SU-DHL-6 (cell line): ENCODE measurements at regions not wholly inside any gene's neighbourhood (a gene's known extent, or its start where the extent isn't known, plus 50 kb on each side); places are given as distances from the start of the nearest gene placed in this dataset.

ENCODE experiments used
- H2AFZ ChIP-seq: fragments of 200-600 bp; sonication (generic); 2 replicates; pipeline ENCODE4 v1.6.1; 2014; ENCODE audit warnings: low read depth, mild to moderate bottlenecking, moderate library complexity, mixed read lengths, antibody characterized with exemption, low read length; ENCODE audit not compliant: severe bottlenecking
- H3F3A ChIP-seq: fragments of 200-600 bp; shearing (Covaris generic); 2 replicates; pipeline ENCODE4 v1.6.0; 2016; ENCODE audit warnings: antibody characterized with exemption, mild to moderate bottlenecking; ENCODE audit not compliant: insufficient read depth
- H3K27ac ChIP-seq: fragments of 200-600 bp; sonication (generic); 2 replicates; pipeline ENCODE4 v1.5.1; 2016; ENCODE audit warnings: low read depth, mild to moderate bottlenecking, low read length, moderate library complexity, mixed read lengths
- H3K27me3 ChIP-seq: fragments of 200-600 bp; sonication (generic), shearing (Covaris generic); 2 replicates; pipeline ENCODE4 v1.6.0; 2014; ENCODE audit warnings: mild to moderate bottlenecking, low read length
- H3K36me3 ChIP-seq: fragments of 200-600 bp; sonication (generic); 2 replicates; pipeline ENCODE4 v1.6.1; 2014; ENCODE audit warnings: mild to moderate bottlenecking, low read length, mixed read lengths
- H3K4me2 ChIP-seq: fragments of 300-600, 200-600 bp; shearing (Covaris generic), sonication (generic); 2 replicates; pipeline ENCODE4 v1.6.0; 2014; ENCODE audit warnings: low read length, low read depth, mild to moderate bottlenecking; ENCODE audit not compliant: poor library complexity, severe bottlenecking
- H3K4me3 ChIP-seq: fragments of 200-600 bp; sonication (generic); 2 replicates; pipeline ENCODE4 v1.5.1; 2014; ENCODE audit warnings: antibody characterized with exemption, low read length, mild to moderate bottlenecking, mixed read lengths; ENCODE audit not compliant: insufficient read depth, poor library complexity, severe bottlenecking
- H3K79me2 ChIP-seq: fragments of 200-600 bp; sonication (generic); 2 replicates; pipeline ENCODE4 v1.6.1; 2014; ENCODE audit warnings: mild to moderate bottlenecking, low read length, moderate library complexity; ENCODE audit not compliant: insufficient read depth
- H3K9ac ChIP-seq: fragments of 200-600 bp; sonication (generic); 2 replicates; pipeline ENCODE4 v1.7.0; 2014; ENCODE audit warnings: mild to moderate bottlenecking, low read length
- H3K9me2 ChIP-seq: fragments of 200-600 bp; sonication (generic); replicated peaks from 2 replicates; pipeline ENCODE4 v1.6.1; 2014; ENCODE audit warnings: low read length; ENCODE audit not compliant: insufficient read depth
- H3K9me3 ChIP-seq: fragments of 200-600 bp; sonication (generic); 2 replicates; pipeline ENCODE4 v1.6.1; 2014; ENCODE audit warnings: low read length, mixed read lengths; ENCODE audit not compliant: insufficient read depth
- H4K20me1 ChIP-seq: fragments of 200-600 bp; sonication (generic); 2 replicates; pipeline ENCODE4 v1.6.1; 2014; ENCODE audit warnings: low read depth, mild to moderate bottlenecking, antibody characterized with exemption, low read length, moderate library complexity, mixed read lengths
- EZH2phosphoT487 ChIP-seq: fragments of 200-600 bp; sonication (generic), shearing (Covaris generic); conservative IDR thresholded peaks from 2 replicates; pipeline ENCODE4 v1.6.1; 2018; ENCODE audit warnings: mild to moderate bottlenecking, antibody characterized with exemption, low read length, moderate library complexity, mixed read lengths
- TF ChIP-seq, protein P1 (sequence below): fragments of 200-600 bp; sonication (generic); IDR thresholded peaks from one replicate; pipeline ENCODE4 v1.5.1; 2017; ENCODE audit warnings: antibody characterized with exemption, mild to moderate bottlenecking, low read length, moderate library complexity; ENCODE audit not compliant: insufficient read depth, poor library complexity, severe bottlenecking

DNA sequence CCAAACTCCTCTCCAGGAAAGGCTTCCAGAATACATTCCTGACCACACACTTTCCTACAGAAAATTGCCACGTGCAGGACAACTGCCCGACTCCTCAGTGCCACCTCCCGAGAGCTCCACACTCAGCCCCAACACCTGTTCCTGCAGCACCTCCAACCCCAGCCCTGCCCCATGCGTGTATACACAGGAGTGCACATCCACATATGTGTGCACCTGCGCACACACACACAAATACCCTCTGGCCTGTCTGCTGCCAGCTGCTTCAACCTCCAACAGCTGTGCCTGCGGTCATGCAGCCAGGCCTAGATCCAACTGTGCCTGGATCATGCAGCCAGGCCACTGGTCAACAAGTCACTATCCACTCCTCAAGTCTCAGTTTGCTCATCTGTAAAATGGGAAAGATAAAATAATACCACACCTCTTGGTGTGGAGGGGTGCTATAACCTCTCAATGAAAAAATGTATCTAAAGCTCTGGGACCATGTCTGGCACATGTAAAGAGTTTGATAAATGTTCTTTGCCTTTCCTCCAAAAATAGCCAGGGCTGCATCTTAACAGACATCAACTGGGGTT, 152.1 kb upstream of the ID2 start:
- Histone ChIP-seq H3K4me2 (no peak overlapping the region), H3K9ac (no peak overlapping the region), H3F3A (peaks cover 4% of the 10 kb centered on the region; the same call in 1 of the 2 replicates), H3K27me3 (no peaks in the 10 kb centered on the region), H4K20me1 (no peaks in the 10 kb centered on the region), H3K4me3 (no peak overlapping the region), H3K36me3 (peaks cover 6% of the 10 kb centered on the region; the same call in 1 of the 2 replicates), H2AFZ (no peak overlapping the region), H3K9me2 (no peaks in the 10 kb centered on the region), H3K9me3 (peaks cover 13% of the 10 kb centered on the region; the same call in 1 of the 2 replicates), H3K79me2 (no peaks in the 10 kb centered on the region), H3K27ac (no peak overlapping the region)
- TF ChIP-seq, protein P1, sequence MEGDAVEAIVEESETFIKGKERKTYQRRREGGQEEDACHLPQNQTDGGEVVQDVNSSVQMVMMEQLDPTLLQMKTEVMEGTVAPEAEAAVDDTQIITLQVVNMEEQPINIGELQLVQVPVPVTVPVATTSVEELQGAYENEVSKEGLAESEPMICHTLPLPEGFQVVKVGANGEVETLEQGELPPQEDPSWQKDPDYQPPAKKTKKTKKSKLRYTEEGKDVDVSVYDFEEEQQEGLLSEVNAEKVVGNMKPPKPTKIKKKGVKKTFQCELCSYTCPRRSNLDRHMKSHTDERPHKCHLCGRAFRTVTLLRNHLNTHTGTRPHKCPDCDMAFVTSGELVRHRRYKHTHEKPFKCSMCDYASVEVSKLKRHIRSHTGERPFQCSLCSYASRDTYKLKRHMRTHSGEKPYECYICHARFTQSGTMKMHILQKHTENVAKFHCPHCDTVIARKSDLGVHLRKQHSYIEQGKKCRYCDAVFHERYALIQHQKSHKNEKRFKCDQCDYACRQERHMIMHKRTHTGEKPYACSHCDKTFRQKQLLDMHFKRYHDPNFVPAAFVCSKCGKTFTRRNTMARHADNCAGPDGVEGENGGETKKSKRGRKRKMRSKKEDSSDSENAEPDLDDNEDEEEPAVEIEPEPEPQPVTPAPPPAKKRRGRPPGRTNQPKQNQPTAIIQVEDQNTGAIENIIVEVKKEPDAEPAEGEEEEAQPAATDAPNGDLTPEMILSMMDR, result no peak
- TF ChIP-seq EZH2phosphoT487, result no peak

GRCh38 chr2:8531481-8531880, 150.4 kb upstream of the ID2 start:
- TF ChIP-seq, protein P1, result no peak
- TF ChIP-seq EZH2phosphoT487, result no peak
- no peaks in the 10 kb centered on the region for H3K79me2 ChIP-seq
- no peaks in the 10 kb centered on the region for H3K27me3 ChIP-seq

DNA sequence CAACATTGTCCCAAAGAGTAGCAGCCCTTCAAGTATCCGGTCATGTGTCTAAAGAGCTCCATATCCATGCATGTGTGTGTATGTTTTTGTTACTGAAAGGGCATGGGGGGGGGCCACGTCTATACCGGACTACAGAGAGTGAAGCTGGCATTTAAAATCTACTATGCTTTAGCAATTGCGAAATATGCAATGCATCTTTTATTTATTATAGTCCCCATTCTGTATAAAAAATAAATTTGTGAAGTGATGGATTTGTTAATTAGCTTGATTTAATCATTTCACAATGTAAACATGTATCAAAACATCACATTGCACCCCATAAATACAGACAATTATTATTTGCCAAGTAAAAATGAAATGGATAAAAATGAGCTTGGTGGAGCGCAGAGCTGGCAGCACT, 149.4 kb upstream of the ID2 start:
- peaks cover 13% of the 10 kb centered on the region; the same call in 1 of the 2 replicates for H3K9me3 ChIP-seq
- no peaks in the 10 kb centered on the region for H3F3A ChIP-seq
- H3K9ac ChIP-seq, result no peak overlapping the region
- H3K9me2 ChIP-seq, result no peaks in the 10 kb centered on the region
- peaks cover 6% of the 10 kb centered on the region; the same call in 1 of the 2 replicates for H3K36me3 ChIP-seq
- no peak overlapping the region for H2AFZ ChIP-seq
- no peak overlapping the region for H3K4me2 ChIP-seq
- H4K20me1 ChIP-seq, result no peaks in the 10 kb centered on the region
- no peak overlapping the region for H3K4me3 ChIP-seq
- no peak overlapping the region for H3K27ac ChIP-seq
- no peaks in the 10 kb centered on the region for H3K27me3 ChIP-seq
- no peaks in the 10 kb centered on the region for H3K79me2 ChIP-seq
- no peak for TF ChIP-seq EZH2phosphoT487
- TF ChIP-seq, protein P1, result no peak

More at GRCh38 chr2:8531481-8531880, 150.4 kb upstream of the ID2 start:
- Histone ChIP-seq H3K27ac (no peak overlapping the region), H3K4me2 (no peak overlapping the region), H3K9ac (no peak overlapping the region), H3K36me3 (peaks cover 6% of the 10 kb centered on the region; the same call in 1 of the 2 replicates), H2AFZ (no peak overlapping the region), H4K20me1 (no peaks in the 10 kb centered on the region), H3K9me3 (peaks cover 13% of the 10 kb centered on the region; the same call in 1 of the 2 replicates), H3K9me2 (no peaks in the 10 kb centered on the region), H3F3A (peaks cover under 1% of the 10 kb centered on the region; the same call in 1 of the 2 replicates), H3K4me3 (no peak overlapping the region)
